ENCODE measurements at regions not wholly inside any gene's neighbourhood (a gene's known extent, or its start where the extent isn't known, plus 50 kb on each side); places are given as distances from the start of the nearest gene placed in this dataset.

GRCh38 chr3:74375653-74376052 is 238.8 kb downstream of the CNTN3 start:
- Histone ChIP-seq H3K27ac (no peak overlapping the region), H3K27me3 (replicated peaks; ENCODE audit: insufficient read depth) (no peaks in the 10 kb centered on the region), H3K36me3 (no peaks in the 10 kb centered on the region), H3K4me1 (ENCODE audit: control insufficient read depth in 1 of 2, low read depth in 2 of 2) (no peaks in the 10 kb centered on the region), H3K4me3 (no peak overlapping the region), H3K9me3 (no peaks in the 10 kb centered on the region)
- DNase-seq (ENCODE audit: low spot score), result no peak
- no peak for ATAC-seq (ENCODE audit: insufficient number of reproducible peaks, low FRiP score, low read depth)
- no peak for TF ChIP-seq CTCF (IDR thresholded peaks at IDR 0.05)

GRCh38 chr3:74372743-74373142 is 241.7 kb downstream of the CNTN3 start:
- Histone ChIP-seq H3K36me3 (no peaks in the 10 kb centered on the region), H3K9me3 (no peaks in the 10 kb centered on the region), H3K27ac (no peak overlapping the region), H3K27me3 (replicated peaks; ENCODE audit: insufficient read depth) (no peaks in the 10 kb centered on the region), H3K4me3 (no peak overlapping the region), H3K4me1 (ENCODE audit: control insufficient read depth in 1 of 2, low read depth in 2 of 2) (no peaks in the 10 kb centered on the region)
- DNase-seq (ENCODE audit: low spot score), result no peak
- TF ChIP-seq CTCF (IDR thresholded peaks at IDR 0.05), result no peak
- no peak for ATAC-seq (ENCODE audit: insufficient number of reproducible peaks, low FRiP score, low read depth)

GRCh38 chr3:74370342-74370741 is 244.1 kb downstream of the CNTN3 start:
- Histone ChIP-seq H3K4me3 (no peak overlapping the region), H3K36me3 (no peaks in the 10 kb centered on the region), H3K9me3 (no peaks in the 10 kb centered on the region), H3K27ac (no peak overlapping the region), H3K4me1 (ENCODE audit: control insufficient read depth in 1 of 2, low read depth in 2 of 2) (no peaks in the 10 kb centered on the region), H3K27me3 (replicated peaks; ENCODE audit: insufficient read depth) (no peaks in the 10 kb centered on the region)
- ATAC-seq (ENCODE audit: insufficient number of reproducible peaks, low FRiP score, low read depth) (no peak), DNase-seq (ENCODE audit: low spot score) (no peak)
- no peak for TF ChIP-seq CTCF (IDR thresholded peaks at IDR 0.05)

GRCh38 chr3:74366331-74366730 is 248.1 kb downstream of the CNTN3 start:
- no peaks in the 10 kb centered on the region for H3K36me3 ChIP-seq
- H3K9me3 ChIP-seq, result no peaks in the 10 kb centered on the region
- no peak for ATAC-seq (ENCODE audit: insufficient number of reproducible peaks, low FRiP score, low read depth)
- DNase-seq (ENCODE audit: low spot score), result no peak
- H3K27ac ChIP-seq, result no peak overlapping the region
- no peaks in the 10 kb centered on the region for H3K4me1 ChIP-seq (ENCODE audit: control insufficient read depth in 1 of 2, low read depth in 2 of 2)
- H3K27me3 ChIP-seq (replicated peaks; ENCODE audit: insufficient read depth), result no peaks in the 10 kb centered on the region
- TF ChIP-seq CTCF (IDR thresholded peaks at IDR 0.05), result no peak
- H3K4me3 ChIP-seq, result no peak overlapping the region

GRCh38 chr3:74363346-74363745 is 251.1 kb downstream of the CNTN3 start:
- DNase-seq (ENCODE audit: low spot score) (no peak), ATAC-seq (ENCODE audit: insufficient number of reproducible peaks, low FRiP score, low read depth) (no peak)
- Histone ChIP-seq H3K4me1 (ENCODE audit: control insufficient read depth in 1 of 2, low read depth in 2 of 2) (no peaks in the 10 kb centered on the region), H3K36me3 (no peaks in the 10 kb centered on the region), H3K9me3 (no peaks in the 10 kb centered on the region), H3K27ac (no peak overlapping the region), H3K27me3 (replicated peaks; ENCODE audit: insufficient read depth) (no peaks in the 10 kb centered on the region), H3K4me3 (no peak overlapping the region)
- TF ChIP-seq CTCF (IDR thresholded peaks at IDR 0.05), result no peak

Data from thoracic aorta (tissue), 2 donors.